ENCODE measurements at regions not wholly inside any gene's neighbourhood (a gene's known extent, or its start where the extent isn't known, plus 50 kb on each side); places are given as distances from the start of the nearest gene placed in this dataset.

GRCh38 chr15:35139822-35140221 is 54.7 kb upstream of the NANOGP8 start:
- Histone ChIP-seq H3K4me1 (no peaks in the 10 kb centered on the region), H3K36me3 (no peaks in the 10 kb centered on the region), H3K9me3 (no peaks in the 10 kb centered on the region), H3K4me3 (ENCODE audit: low read depth, low read length) (no peak overlapping the region), H3K27me3 (no peaks in the 10 kb centered on the region)
- DNase-seq: no peak
- TF ChIP-seq CTCF (IDR thresholded peaks at IDR 0.05; ENCODE audit: low read depth, low read length): no peak

- Histone ChIP-seq H3K4me1 (no peaks in the 10 kb centered on the region), H3K9me3 (no peaks in the 10 kb centered on the region), H3K4me3 (ENCODE audit: low read depth, low read length) (no peak overlapping the region), H3K27me3 (no peaks in the 10 kb centered on the region), H3K36me3 (no peaks in the 10 kb centered on the region)
- TF ChIP-seq CTCF (IDR thresholded peaks at IDR 0.05; ENCODE audit: low read depth, low read length): no peak
- no peak for DNase-seq
Measured at GRCh38 chr15:35137190-35137574, 52.1 kb upstream of the NANOGP8 start.

- Histone ChIP-seq H3K4me1 (no peaks in the 10 kb centered on the region), H3K36me3 (no peaks in the 10 kb centered on the region), H3K9me3 (no peaks in the 10 kb centered on the region), H3K27me3 (no peaks in the 10 kb centered on the region), H3K4me3 (ENCODE audit: low read depth, low read length) (no peak overlapping the region)
- TF ChIP-seq CTCF (IDR thresholded peaks at IDR 0.05; ENCODE audit: low read depth, low read length): no peak
- no peak for DNase-seq
Measured at GRCh38 chr15:35136321-35137189, 51.5 kb upstream of the NANOGP8 start.
